PC-3 (cell line): ENCODE measurements at regions not wholly inside any gene's neighbourhood (a gene's known extent, or its start where the extent isn't known, plus 50 kb on each side); places are given as distances from the start of the nearest gene placed in this dataset.

Source experiments
- ATAC-seq: fragments of 200-7000 bp; cut with Tn5 transposase; 2 replicates; pipeline ENCODE4 v1.9.1; 2020; ENCODE audit warnings: mild to moderate bottlenecking, moderate library complexity
- BruUV-seq: library from RNA; stranded (reverse); fragments of 400-500 nt; replicated peaks from 2 replicates; lab custom pipeline; 2021; lab: Mats Ljungman, UMichigan
- CTCF ChIA-PET: fragments of 300-600 bp; sonication (Branson Sonifier 250); formaldehyde crosslinking; loops from one replicate; lab custom pipeline; 2022; ENCODE audit warnings: antibody characterized with exemption; lab: Charles Lee
- POLR2A ChIA-PET: fragments of 300-600 bp; sonication (Branson Sonifier 250); formaldehyde crosslinking; loops from one replicate; lab custom pipeline; 2022; ENCODE audit warnings: antibody characterized with exemption; ENCODE audit not compliant: unreplicated experiment; lab: Charles Lee
- DNase-seq: peaks from one replicate; pipeline ENCODE4 v3.0.0-alpha.2; 2015
- H2AFZ ChIP-seq: fragments of 300-600 bp; sonication (generic); 2 replicates; pipeline ENCODE4 v1.6.0; 2016; ENCODE audit warnings: antibody characterized with exemption, low read length
- H3F3A ChIP-seq: fragments of 300-600 bp; sonication (generic); one replicate; pipeline ENCODE4 v1.6.0; 2017; ENCODE audit warnings: antibody characterized with exemption, low read length, control low read depth, mild to moderate bottlenecking; ENCODE audit not compliant: unreplicated experiment
- H3K27ac ChIP-seq: fragments of 300-600 bp; sonication (generic); 2 replicates; pipeline ENCODE4 v1.5.1; 2016; ENCODE audit warnings: mild to moderate bottlenecking, low read length
- H3K27me3 ChIP-seq: fragments of 300-600 bp; sonication (generic); 2 replicates; pipeline ENCODE4 v1.6.1; 2016; ENCODE audit warnings: low read length, mixed read lengths
- H3K36me3 ChIP-seq: fragments of 300-600 bp; sonication (generic); 2 replicates; pipeline ENCODE4 v1.6.1; 2016; ENCODE audit warnings: low read depth, mixed run types, low read length, mixed read lengths
- H3K4me1 ChIP-seq: fragments of 300-600 bp; sonication (generic); 2 replicates; pipeline ENCODE4 v1.5.1; 2016; ENCODE audit warnings: low read length; ENCODE audit not compliant: insufficient read depth
- H3K4me2 ChIP-seq: fragments of 300-600 bp; sonication (generic); 2 replicates; pipeline ENCODE4 v1.6.0; 2016; ENCODE audit warnings: low read length
- H3K4me3 ChIP-seq: fragments of 300-600 bp; sonication (generic); 2 replicates; pipeline ENCODE4 v1.5.1; 2016; ENCODE audit warnings: mild to moderate bottlenecking, low read length, mixed read lengths
- H3K79me2 ChIP-seq: fragments of 300-600 bp; sonication (generic); 2 replicates; pipeline ENCODE4 v1.6.1; 2017; ENCODE audit warnings: low read length, mixed read lengths
- H3K9ac ChIP-seq: fragments of 300-600 bp; sonication (generic); 2 replicates; pipeline ENCODE4 v1.6.0; 2016; ENCODE audit warnings: mild to moderate bottlenecking, low read length
- H3K9me2 ChIP-seq: fragments of 300-600 bp; sonication (generic); replicated peaks from 2 replicates; pipeline ENCODE4 v1.6.1; 2016; ENCODE audit warnings: mixed run types, low read length, mixed read lengths
- H3K9me3 ChIP-seq: fragments of 300-600 bp; sonication (generic); 2 replicates; pipeline ENCODE4 v1.6.1; 2016; ENCODE audit warnings: low read length, mixed read lengths
- H4K20me1 ChIP-seq: fragments of 300-600 bp; sonication (generic); 2 replicates; pipeline ENCODE4 v1.6.1; 2016; ENCODE audit warnings: low read length, mixed read lengths
- CTCF ChIP-seq: fragments of 300-600 bp; sonication (generic); conservative IDR thresholded peaks from 2 replicates; pipeline ENCODE4 v1.5.1; 2017; ENCODE audit warnings: antibody characterized with exemption, low read depth, mild to moderate bottlenecking, low read length
- EZH2 ChIP-seq: fragments of 300-600 bp; sonication (generic); IDR thresholded peaks from one replicate; pipeline ENCODE4 v1.6.1; 2017; ENCODE audit warnings: antibody characterized with exemption, mild to moderate bottlenecking, low read length; ENCODE audit not compliant: unreplicated experiment
- EZH2phosphoT487 ChIP-seq: fragments of 300-600 bp; sonication (generic); IDR thresholded peaks from 2 replicates; pipeline ENCODE4 v1.6.1; 2018; ENCODE audit warnings: mild to moderate bottlenecking, antibody characterized with exemption, low read length, borderline replicate concordance
- intact Hi-C: fragments of 100-400 bp; cut with micrococcal nuclease; formaldehyde crosslinking; loops from 2 replicates; pipeline ENCODE4 v1.9.0; 2023

GRCh38 chr6:138659998-138660397 is 113.6 kb upstream of the CCDC28A start:
- ChIA-PET POLR2A (no interaction called here), CTCF (no interaction called here)
- peaks cover 35% of the 10 kb centered on the region for H3K79me2 ChIP-seq
- no TSS peak for BruUV-seq
- no peak overlapping the region for H3K4me2 ChIP-seq
- H2AFZ ChIP-seq = no peak overlapping the region
- H3K36me3 ChIP-seq = no peaks in the 10 kb centered on the region
- no peak overlapping the region for H3K27ac ChIP-seq
- H3K9me3 ChIP-seq = no peaks in the 10 kb centered on the region
- DNase-seq (no peak), ATAC-seq (no peak)
- no peaks in the 10 kb centered on the region for H3F3A ChIP-seq
- intact Hi-C loops = no loop called here
- H4K20me1 ChIP-seq = no peaks in the 10 kb centered on the region
- no peak for TF ChIP-seq CTCF
- no peak overlapping the region for H3K4me3 ChIP-seq
- H3K9ac ChIP-seq = no peak overlapping the region
- no peaks in the 10 kb centered on the region for H3K9me2 ChIP-seq
- no peaks in the 10 kb centered on the region for H3K27me3 ChIP-seq
- peaks cover 23% of the 10 kb centered on the region for H3K4me1 ChIP-seq

DNA sequence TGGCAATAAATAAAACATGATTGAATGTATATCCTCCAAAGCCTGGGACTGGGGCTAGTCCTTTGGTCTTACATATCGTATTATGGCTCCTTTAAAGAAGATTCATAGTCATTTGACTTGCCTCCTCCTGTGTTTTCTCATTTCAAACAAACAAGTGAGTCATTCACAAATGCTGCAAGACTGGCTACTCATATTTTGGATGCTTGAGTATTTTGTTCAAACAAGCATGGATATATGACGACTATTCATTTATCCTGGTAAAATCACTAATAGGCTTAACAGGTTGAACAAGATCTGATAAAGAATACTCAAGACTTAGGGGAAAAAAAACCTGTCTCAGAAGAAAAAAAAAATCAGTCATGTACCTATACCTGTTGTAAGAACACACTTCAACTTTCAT is 111.1 kb upstream of the CCDC28A start:
- ATAC-seq (peak; percentile 94), DNase-seq (peak; percentile 87)
- ChIA-PET CTCF (no interaction called here), POLR2A (no interaction called here)
- H4K20me1 ChIP-seq = no peaks in the 10 kb centered on the region
- peaks cover 36% of the 10 kb centered on the region for H3K79me2 ChIP-seq
- H3K27me3 ChIP-seq = no peaks in the 10 kb centered on the region
- H3K4me1 ChIP-seq = peaks cover 13% of the 10 kb centered on the region
- H3K4me3 ChIP-seq = no peak overlapping the region
- TF ChIP-seq EZH2 (no peak), CTCF (no peak), EZH2phosphoT487 (no peak)
- intact Hi-C loops = no loop called here
- no peaks in the 10 kb centered on the region for H3K9me2 ChIP-seq
- peak overlapping the region; percentile 54 for H3K4me2 ChIP-seq
- no peaks in the 10 kb centered on the region for H3F3A ChIP-seq
- BruUV-seq = no TSS peak
- peak overlapping the region; percentile 60 for H3K27ac ChIP-seq
- H2AFZ ChIP-seq = no peak overlapping the region
- no peak overlapping the region for H3K9ac ChIP-seq
- no peaks in the 10 kb centered on the region for H3K36me3 ChIP-seq
- no peaks in the 10 kb centered on the region for H3K9me3 ChIP-seq

- Histone ChIP-seq H3K4me2 (no peak overlapping the region), H2AFZ (no peak overlapping the region), H3K9ac (no peak overlapping the region), H3K4me1 (peaks cover 13% of the 10 kb centered on the region), H3F3A (no peaks in the 10 kb centered on the region), H3K27me3 (no peaks in the 10 kb centered on the region), H4K20me1 (no peaks in the 10 kb centered on the region), H3K79me2 (peaks cover 36% of the 10 kb centered on the region), H3K4me3 (no peak overlapping the region), H3K27ac (no peak overlapping the region), H3K9me2 (no peaks in the 10 kb centered on the region), H3K36me3 (no peaks in the 10 kb centered on the region), H3K9me3 (no peaks in the 10 kb centered on the region)
- BruUV-seq = no TSS peak
- ChIA-PET POLR2A (no interaction called here), CTCF (no interaction called here)
- intact Hi-C loops = no loop called here
- TF ChIP-seq EZH2phosphoT487 (no peak), EZH2 (no peak), CTCF (no peak)
- ATAC-seq = no peak
- no peak for DNase-seq
Measured at GRCh38 chr6:138663892-138664291, 109.7 kb upstream of the CCDC28A start.
